Endodermal cell (in vitro differentiated cells): ENCODE measurements at regions not wholly inside any gene's neighbourhood (a gene's known extent, or its start where the extent isn't known, plus 50 kb on each side); places are given as distances from the start of the nearest gene placed in this dataset.

Experiments used
- DNase-seq: peaks from one replicate; pipeline ENCODE4 v3.0.0-alpha.2; 2017
- H3K27ac ChIP-seq: 2 replicates; pipeline ENCODE4 v1.5.1; 2013; ENCODE audit warnings: mild to moderate bottlenecking, low read depth, low read length, moderate library complexity
- H3K27me3 ChIP-seq: 2 replicates; pipeline ENCODE4 v1.6.1; 2013; ENCODE audit warnings: mild to moderate bottlenecking, low read length, moderate library complexity; ENCODE audit not compliant: insufficient read depth, control insufficient read depth, poor library complexity, severe bottlenecking
- H3K36me3 ChIP-seq: 2 replicates; pipeline ENCODE4 v1.7.0; 2013; ENCODE audit warnings: mild to moderate bottlenecking, low read length, moderate library complexity; ENCODE audit not compliant: control insufficient read depth, insufficient read depth
- H3K4me1 ChIP-seq: one replicate; pipeline ENCODE4 v1.7.0; 2013; ENCODE audit warnings: low read length; ENCODE audit not compliant: control insufficient read depth, insufficient read depth
- H3K4me3 ChIP-seq: 2 replicates; pipeline ENCODE4 v1.5.1; 2013; ENCODE audit warnings: mild to moderate bottlenecking, low read length, moderate library complexity
- H3K9ac ChIP-seq: 2 replicates; pipeline ENCODE4 v1.6.1; 2013; ENCODE audit warnings: mild to moderate bottlenecking, low read length, moderate library complexity; ENCODE audit not compliant: poor library complexity, severe bottlenecking; ENCODE audit errors: extremely low read depth
- H3K9me3 ChIP-seq: 2 replicates; pipeline ENCODE4 v1.6.1; 2013; ENCODE audit warnings: mild to moderate bottlenecking, low read length, moderate library complexity; ENCODE audit not compliant: control insufficient read depth
- H3K27ac Mint-ChIP-seq: 2 replicates; pipeline ENCODE4 v1.8.0; 2020; ENCODE audit warnings: mixed read lengths
- H3K27me3 Mint-ChIP-seq: 2 replicates; pipeline ENCODE4 v1.8.0; 2021; ENCODE audit warnings: mild to moderate bottlenecking, mixed read lengths; ENCODE audit not compliant: insufficient read depth
- H3K36me3 Mint-ChIP-seq: 2 replicates; pipeline ENCODE4 v1.8.0; 2020; ENCODE audit warnings: low read depth, mixed read lengths
- H3K4me1 Mint-ChIP-seq: 2 replicates; pipeline ENCODE4 v1.8.0; 2020; ENCODE audit warnings: mixed read lengths
- H3K4me3 Mint-ChIP-seq: 2 replicates; pipeline ENCODE4 v1.8.0; 2020; ENCODE audit warnings: mild to moderate bottlenecking, moderate library complexity, mixed read lengths
- H3K9me3 Mint-ChIP-seq: 2 replicates; pipeline ENCODE4 v1.8.0; 2020; ENCODE audit warnings: mild to moderate bottlenecking, mixed read lengths
- WGBS, 2 experiments: methylation state at CpG; one replicate each; pipeline versions ENCODE4 v1.1.5 to v1.1.7; 2013; ENCODE audit warnings: missing lambda C conversion rate in 2 of 2, mixed read lengths in 1 of 2; ENCODE audit not compliant: insufficient coverage in 1 of 2, insufficient read length in 1 of 2; 5-methylcytosine and 5-hydroxymethylcytosine counted together
- TF ChIP-seq, protein P1 (sequence below): fragments of 200-600 bp; sonication (generic); conservative IDR thresholded peaks from 2 replicates; pipeline ENCODE4 v1.5.0; 2021; ENCODE audit warnings: antibody characterized with exemption, mild to moderate bottlenecking

- WGBS, 2 experiments: 60 to 66% methylated on average over 2 of the region's 2 CpGs
- no peaks in the 10 kb centered on the region for H3K27me3 ChIP-seq
- no peak overlapping the region for H3K4me3 ChIP-seq
- H3K27ac ChIP-seq: no peak overlapping the region
- Mint-ChIP-seq H3K36me3 (no peaks in the 10 kb centered on the region), H3K27ac (no peak overlapping the region), H3K9me3 (no peaks in the 10 kb centered on the region), H3K27me3 (no peaks in the 10 kb centered on the region), H3K4me3 (no peak overlapping the region), H3K4me1 (peaks cover 6% of the 10 kb centered on the region)
- no peak for DNase-seq
- no peaks in the 10 kb centered on the region for H3K4me1 ChIP-seq
- no peaks in the 10 kb centered on the region for H3K36me3 ChIP-seq
- no peaks in the 10 kb centered on the region for H3K9me3 ChIP-seq
- no peak overlapping the region for H3K9ac ChIP-seq
- TF ChIP-seq, protein P1, sequence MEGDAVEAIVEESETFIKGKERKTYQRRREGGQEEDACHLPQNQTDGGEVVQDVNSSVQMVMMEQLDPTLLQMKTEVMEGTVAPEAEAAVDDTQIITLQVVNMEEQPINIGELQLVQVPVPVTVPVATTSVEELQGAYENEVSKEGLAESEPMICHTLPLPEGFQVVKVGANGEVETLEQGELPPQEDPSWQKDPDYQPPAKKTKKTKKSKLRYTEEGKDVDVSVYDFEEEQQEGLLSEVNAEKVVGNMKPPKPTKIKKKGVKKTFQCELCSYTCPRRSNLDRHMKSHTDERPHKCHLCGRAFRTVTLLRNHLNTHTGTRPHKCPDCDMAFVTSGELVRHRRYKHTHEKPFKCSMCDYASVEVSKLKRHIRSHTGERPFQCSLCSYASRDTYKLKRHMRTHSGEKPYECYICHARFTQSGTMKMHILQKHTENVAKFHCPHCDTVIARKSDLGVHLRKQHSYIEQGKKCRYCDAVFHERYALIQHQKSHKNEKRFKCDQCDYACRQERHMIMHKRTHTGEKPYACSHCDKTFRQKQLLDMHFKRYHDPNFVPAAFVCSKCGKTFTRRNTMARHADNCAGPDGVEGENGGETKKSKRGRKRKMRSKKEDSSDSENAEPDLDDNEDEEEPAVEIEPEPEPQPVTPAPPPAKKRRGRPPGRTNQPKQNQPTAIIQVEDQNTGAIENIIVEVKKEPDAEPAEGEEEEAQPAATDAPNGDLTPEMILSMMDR: no peak
Observed at GRCh38 chr2:150598383-150598782, 110.9 kb upstream of the RND3 start.

DNA sequence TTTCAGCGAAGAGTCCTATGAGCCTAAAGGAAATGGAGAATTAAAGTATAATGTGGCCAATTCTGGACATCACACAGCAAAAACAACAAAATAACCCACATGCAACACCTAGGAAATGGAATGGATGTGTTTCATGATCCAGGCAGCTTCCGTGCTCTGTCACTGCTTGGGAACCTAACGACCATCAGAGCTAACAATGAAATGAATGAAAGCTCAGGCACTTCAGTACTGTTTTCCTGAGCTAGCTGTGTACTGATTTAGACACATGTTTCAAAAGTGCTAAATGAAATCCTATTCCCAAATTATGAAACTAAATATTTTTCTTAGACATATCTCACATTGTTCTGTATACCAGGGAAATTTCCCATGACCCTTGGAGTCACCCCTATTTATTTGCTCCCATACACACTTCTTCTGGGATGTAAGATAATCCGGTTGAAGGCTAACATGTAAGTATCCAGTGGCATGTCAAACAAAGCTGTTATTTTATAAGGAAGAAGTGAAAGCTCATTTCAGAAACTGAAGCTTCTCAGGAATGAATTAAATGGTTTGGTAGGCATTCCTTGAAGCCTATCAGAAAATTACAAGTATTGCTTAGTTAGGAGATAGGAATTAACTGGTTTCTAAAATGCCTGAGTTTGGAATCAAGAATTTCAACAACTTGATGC is 108.5 kb upstream of the RND3 start:
- TF ChIP-seq, protein P1: no peak
- Mint-ChIP-seq H3K9me3 (no peaks in the 10 kb centered on the region), H3K4me3 (no peak overlapping the region), H3K36me3 (no peaks in the 10 kb centered on the region), H3K4me1 (peaks cover 6% of the 10 kb centered on the region), H3K27me3 (no peaks in the 10 kb centered on the region), H3K27ac (no peak overlapping the region)
- no peak for DNase-seq
- Histone ChIP-seq H3K36me3 (no peaks in the 10 kb centered on the region), H3K4me1 (no peaks in the 10 kb centered on the region), H3K4me3 (no peak overlapping the region), H3K9me3 (no peaks in the 10 kb centered on the region), H3K27me3 (no peaks in the 10 kb centered on the region), H3K27ac (peak overlapping the region; percentile 12), H3K9ac (no peak overlapping the region)
- WGBS, 2 experiments: 94 to 100% methylated on average over 3 to 4 of the region's 4 CpGs

- no peaks in the 10 kb centered on the region for H3K27me3 Mint-ChIP-seq
- no peak overlapping the region for H3K4me3 Mint-ChIP-seq
- DNase-seq: no peak
- H3K27ac Mint-ChIP-seq: no peak overlapping the region
- Histone ChIP-seq H3K27me3 (no peaks in the 10 kb centered on the region), H3K36me3 (no peaks in the 10 kb centered on the region), H3K9me3 (no peaks in the 10 kb centered on the region), H3K9ac (no peak overlapping the region), H3K4me3 (no peak overlapping the region), H3K4me1 (no peaks in the 10 kb centered on the region), H3K27ac (no peak overlapping the region)
- 94% methylated on average over 4 to 5 of the region's 5 CpGs for WGBS, 2 experiments
- H3K36me3 Mint-ChIP-seq: no peaks in the 10 kb centered on the region
- peaks cover 6% of the 10 kb centered on the region for H3K4me1 Mint-ChIP-seq
- TF ChIP-seq, protein P1: no peak
- no peaks in the 10 kb centered on the region for H3K9me3 Mint-ChIP-seq
Observed at GRCh38 chr2:150594299-150594698, 106.8 kb upstream of the RND3 start.
